ENCODE measurements at regions not wholly inside any gene's neighbourhood (a gene's known extent, or its start where the extent isn't known, plus 50 kb on each side); places are given as distances from the start of the nearest gene placed in this dataset.

GRCh38 chr4:176843710-176844109, 51.0 kb upstream of the VEGFC start:
- no peak for DNase-seq (ENCODE audit: low read depth)

- DNase-seq (ENCODE audit: low read depth), result no peak
Measured at GRCh38 chr4:176844448-176844847, 51.7 kb upstream of the VEGFC start.

DNA sequence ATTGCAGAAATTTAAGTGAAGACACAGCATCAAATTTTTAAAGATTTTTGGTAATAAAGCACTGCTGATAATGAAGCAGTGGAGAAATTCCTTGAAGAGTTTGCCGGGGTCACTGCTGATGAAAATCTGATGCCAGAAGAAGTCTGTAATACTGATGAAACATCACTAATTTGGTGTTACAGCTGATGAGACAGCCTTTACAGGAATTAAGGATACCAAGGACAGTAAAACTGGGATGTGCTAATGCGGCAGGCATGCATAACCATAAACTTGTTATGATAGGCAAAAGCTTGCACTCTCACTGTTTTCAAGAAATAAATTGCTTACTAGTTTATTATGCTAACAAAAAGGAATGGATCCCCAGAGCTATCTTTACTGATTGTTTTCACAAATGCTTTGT, 52.9 kb upstream of the VEGFC start:
- DNase-seq (ENCODE audit: low read depth), result no peak

- DNase-seq (ENCODE audit: low read depth), result no peak
Measured at GRCh38 chr4:176849076-176849475, 56.4 kb upstream of the VEGFC start.

DNA sequence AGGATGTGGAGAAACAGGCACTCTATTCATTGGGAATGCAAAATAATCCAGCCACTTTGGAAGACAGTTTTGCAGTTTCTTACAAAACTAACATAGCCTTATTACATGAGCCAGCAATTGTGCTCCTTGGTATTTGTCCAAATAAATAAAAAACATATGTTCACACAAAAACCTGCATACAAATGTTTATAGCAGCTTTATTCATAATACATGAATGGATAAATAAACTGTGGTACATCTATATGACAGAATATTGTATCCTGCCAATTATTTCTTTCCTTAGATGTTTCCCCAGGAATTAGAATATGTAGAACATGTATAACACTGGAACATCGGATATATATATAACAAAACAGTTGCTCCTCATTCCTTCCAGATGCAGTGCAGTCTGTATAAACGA, 57.7 kb upstream of the VEGFC start:
- DNase-seq (ENCODE audit: low read depth), result no peak

DNA sequence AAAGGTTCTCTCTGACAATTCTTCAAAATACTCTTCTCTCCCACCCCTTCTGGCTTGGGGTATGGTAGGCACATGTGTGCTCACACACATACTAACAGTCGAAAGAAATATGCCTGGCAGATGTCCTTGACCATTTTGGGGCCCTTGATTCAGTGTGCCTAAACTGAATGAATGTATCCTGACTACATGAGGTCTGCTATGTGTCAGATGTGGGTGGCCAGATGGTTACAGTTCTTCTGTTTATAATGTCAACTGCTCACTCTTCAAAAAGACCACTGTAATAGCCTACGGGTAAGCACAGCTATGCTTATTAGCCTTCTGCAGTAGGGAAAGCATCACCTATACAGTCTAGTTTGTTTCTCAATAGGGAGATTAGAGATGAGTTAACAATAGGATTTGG, 63.7 kb upstream of the VEGFC start:
- DNase-seq (ENCODE audit: low read depth), result no peak

- DNase-seq (ENCODE audit: low read depth), result no peak
Measured at GRCh38 chr4:176858839-176859238, 66.1 kb upstream of the VEGFC start.

DNA sequence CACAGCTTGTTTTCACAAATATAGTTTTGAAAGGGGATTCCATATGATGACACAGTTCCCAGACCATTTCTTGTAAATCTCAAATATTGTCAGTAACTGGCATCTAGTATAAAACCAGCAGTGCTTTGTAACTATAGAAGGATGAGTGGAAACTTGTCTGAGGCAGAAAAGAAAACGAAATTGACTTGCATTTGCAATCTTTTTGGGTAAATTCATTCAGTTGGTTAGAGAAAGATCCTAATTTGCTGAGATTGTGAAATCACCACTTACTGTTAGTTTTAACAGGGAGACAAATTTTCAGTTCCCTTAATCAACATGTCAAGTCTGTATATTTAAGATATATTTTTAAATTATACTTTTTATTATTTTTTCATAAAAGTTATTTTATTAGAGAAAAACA, 71.5 kb upstream of the VEGFC start:
- no peak for DNase-seq (ENCODE audit: low read depth)

DNA sequence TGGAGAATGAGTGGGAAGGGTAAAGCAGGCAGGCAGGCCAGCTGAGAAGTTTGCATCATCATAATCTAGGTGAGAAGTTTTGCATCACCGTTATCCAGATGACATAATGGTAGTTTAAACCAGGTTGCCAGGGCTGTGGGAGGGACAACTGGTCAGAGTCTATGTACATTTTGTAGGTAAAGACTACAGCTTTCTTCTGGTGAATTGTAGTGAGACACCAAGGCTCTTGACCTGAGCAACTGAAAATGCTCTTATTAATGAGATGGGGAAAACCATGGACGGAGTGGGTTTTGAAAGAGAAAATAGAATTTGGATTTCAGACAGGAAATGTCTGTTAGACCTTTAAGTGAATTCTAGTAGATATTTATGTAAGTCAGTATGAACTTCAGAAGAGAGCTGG, 76.0 kb upstream of the VEGFC start:
- DNase-seq (ENCODE audit: low read depth), result no peak

- DNase-seq (ENCODE audit: low read depth), result no peak
Measured at GRCh38 chr4:176872461-176872860, 79.7 kb upstream of the VEGFC start.

- peak; percentile 46 for DNase-seq (ENCODE audit: low read depth)
Measured at GRCh38 chr4:176874721-176875445, 82.2 kb upstream of the VEGFC start.

- DNase-seq (ENCODE audit: low read depth), result peak; percentile 24
Measured at GRCh38 chr4:176875446-176875930, 82.8 kb upstream of the VEGFC start.

- no peak for DNase-seq (ENCODE audit: low read depth)
Measured at GRCh38 chr4:176879380-176880116, 86.8 kb upstream of the VEGFC start.

- DNase-seq (ENCODE audit: low read depth), result no peak
Measured at GRCh38 chr4:176882206-176882605, 89.5 kb upstream of the VEGFC start.

DNA sequence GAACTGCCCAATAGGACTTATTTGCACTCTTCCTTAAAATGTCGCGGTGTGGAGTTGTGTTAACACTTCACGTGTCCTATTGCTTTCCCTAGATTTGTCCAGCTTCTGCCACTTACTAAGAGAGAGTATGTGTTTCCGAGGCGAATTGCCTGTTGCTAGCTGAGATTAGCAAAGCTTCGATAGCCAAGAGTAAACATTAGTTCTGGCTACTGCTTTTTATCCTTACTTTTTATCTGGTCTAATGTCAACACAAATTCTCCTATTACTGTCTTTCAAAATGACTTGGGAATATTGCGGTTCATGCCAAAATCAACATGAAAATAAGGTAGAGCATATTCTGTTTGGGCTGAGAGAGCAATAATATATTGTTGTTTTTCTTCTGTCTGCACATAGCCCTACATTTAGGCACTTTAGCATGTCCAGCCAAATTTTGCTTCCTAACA, 90.4 kb upstream of the VEGFC start:
- no peak for DNase-seq (ENCODE audit: low read depth)

- peak; percentile 86 for DNase-seq (ENCODE audit: low read depth)
Measured at GRCh38 chr4:176883681-176884418, 91.1 kb upstream of the VEGFC start.

GRCh38 chr4:176885224-176885623, 92.5 kb upstream of the VEGFC start:
- no peak for DNase-seq (ENCODE audit: low read depth)

- no peak for DNase-seq (ENCODE audit: low read depth)
Measured at GRCh38 chr4:176886135-176886534, 93.4 kb upstream of the VEGFC start.

GRCh38 chr4:176889776-176890175, 97.1 kb upstream of the VEGFC start:
- no peak for DNase-seq (ENCODE audit: low read depth)

DNA sequence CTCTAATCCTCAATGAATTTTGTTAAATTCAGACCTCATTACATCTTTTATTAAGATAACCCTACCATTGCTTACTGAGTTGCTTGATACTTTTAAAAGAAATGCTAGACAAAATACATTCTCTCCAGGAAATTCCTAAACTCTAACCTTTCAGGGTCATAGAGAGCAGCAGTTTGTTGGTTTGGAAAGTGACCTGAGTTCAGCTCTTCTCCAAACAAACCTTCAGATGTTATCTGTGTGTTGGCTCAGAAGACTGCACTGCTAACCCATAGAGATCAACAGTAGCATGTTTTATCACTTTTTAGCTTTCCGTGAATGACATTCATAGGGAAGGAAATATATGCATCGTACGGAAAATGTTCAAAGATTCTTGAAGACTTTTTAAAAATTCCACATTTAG, 101.8 kb upstream of the VEGFC start:
- no peak for DNase-seq (ENCODE audit: low read depth)

- DNase-seq (ENCODE audit: low read depth), result no peak
Measured at GRCh38 chr4:176896211-176896610, 103.5 kb upstream of the VEGFC start.

DNA sequence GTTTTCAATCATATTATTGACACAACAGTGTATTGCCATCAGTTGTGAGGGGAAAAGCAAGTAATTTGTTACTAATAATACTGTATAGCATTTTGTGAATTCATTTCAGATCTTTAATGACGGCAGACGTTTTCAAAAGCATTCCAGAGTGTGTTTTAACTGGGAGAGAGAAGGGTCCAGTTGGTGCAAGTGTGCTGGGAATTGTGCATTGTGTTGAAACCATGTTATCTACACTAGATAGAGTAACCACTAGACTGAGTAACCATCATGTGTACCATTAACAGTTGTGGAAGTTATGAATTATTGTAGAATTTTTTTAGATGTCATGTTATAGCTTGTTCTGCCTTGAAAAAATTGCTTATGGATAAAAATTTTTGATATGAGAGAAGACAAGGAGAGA, 104.5 kb upstream of the VEGFC start:
- no peak for DNase-seq (ENCODE audit: low read depth)

- no peak for DNase-seq (ENCODE audit: low read depth)
Measured at GRCh38 chr4:176898791-176899190, 106.1 kb upstream of the VEGFC start.
